Endodermal cell (in vitro differentiated cells): ENCODE measurements at regions not wholly inside any gene's neighbourhood (a gene's known extent, or its start where the extent isn't known, plus 50 kb on each side); places are given as distances from the start of the nearest gene placed in this dataset.

ENCODE experiments used
- DNase-seq: peaks from one replicate; pipeline ENCODE4 v3.0.0-alpha.2; 2017
- H3K27ac ChIP-seq: 2 replicates; pipeline ENCODE4 v1.5.1; 2013; ENCODE audit warnings: mild to moderate bottlenecking, low read depth, low read length, moderate library complexity
- H3K27me3 ChIP-seq: 2 replicates; pipeline ENCODE4 v1.6.1; 2013; ENCODE audit warnings: mild to moderate bottlenecking, low read length, moderate library complexity; ENCODE audit not compliant: insufficient read depth, control insufficient read depth, poor library complexity, severe bottlenecking
- H3K36me3 ChIP-seq: 2 replicates; pipeline ENCODE4 v1.7.0; 2013; ENCODE audit warnings: mild to moderate bottlenecking, low read length, moderate library complexity; ENCODE audit not compliant: control insufficient read depth, insufficient read depth
- H3K4me1 ChIP-seq: one replicate; pipeline ENCODE4 v1.7.0; 2013; ENCODE audit warnings: low read length; ENCODE audit not compliant: control insufficient read depth, insufficient read depth
- H3K4me3 ChIP-seq: 2 replicates; pipeline ENCODE4 v1.5.1; 2013; ENCODE audit warnings: mild to moderate bottlenecking, low read length, moderate library complexity
- H3K9ac ChIP-seq: 2 replicates; pipeline ENCODE4 v1.6.1; 2013; ENCODE audit warnings: mild to moderate bottlenecking, low read length, moderate library complexity; ENCODE audit not compliant: poor library complexity, severe bottlenecking; ENCODE audit errors: extremely low read depth
- H3K9me3 ChIP-seq: 2 replicates; pipeline ENCODE4 v1.6.1; 2013; ENCODE audit warnings: mild to moderate bottlenecking, low read length, moderate library complexity; ENCODE audit not compliant: control insufficient read depth
- H3K27ac Mint-ChIP-seq: 2 replicates; pipeline ENCODE4 v1.8.0; 2020; ENCODE audit warnings: mixed read lengths
- H3K27me3 Mint-ChIP-seq: 2 replicates; pipeline ENCODE4 v1.8.0; 2021; ENCODE audit warnings: mild to moderate bottlenecking, mixed read lengths; ENCODE audit not compliant: insufficient read depth
- H3K36me3 Mint-ChIP-seq: 2 replicates; pipeline ENCODE4 v1.8.0; 2020; ENCODE audit warnings: low read depth, mixed read lengths
- H3K4me1 Mint-ChIP-seq: 2 replicates; pipeline ENCODE4 v1.8.0; 2020; ENCODE audit warnings: mixed read lengths
- H3K4me3 Mint-ChIP-seq: 2 replicates; pipeline ENCODE4 v1.8.0; 2020; ENCODE audit warnings: mild to moderate bottlenecking, moderate library complexity, mixed read lengths
- H3K9me3 Mint-ChIP-seq: 2 replicates; pipeline ENCODE4 v1.8.0; 2020; ENCODE audit warnings: mild to moderate bottlenecking, mixed read lengths
- WGBS, 2 experiments: methylation state at CpG; one replicate each; pipeline versions ENCODE4 v1.1.5 to v1.1.7; 2013; ENCODE audit warnings: missing lambda C conversion rate in 2 of 2, mixed read lengths in 1 of 2; ENCODE audit not compliant: insufficient coverage in 1 of 2, insufficient read length in 1 of 2; 5-methylcytosine and 5-hydroxymethylcytosine counted together
- TF ChIP-seq, protein P1 (sequence below): fragments of 200-600 bp; sonication (generic); conservative IDR thresholded peaks from 2 replicates; pipeline ENCODE4 v1.5.0; 2021; ENCODE audit warnings: antibody characterized with exemption, mild to moderate bottlenecking

- peaks cover 10% of the 10 kb centered on the region for H3K9me3 ChIP-seq
- Mint-ChIP-seq H3K27ac (no peak overlapping the region), H3K9me3 (peaks cover 6% of the 10 kb centered on the region), H3K4me1 (peaks cover 28% of the 10 kb centered on the region), H3K4me3 (no peak overlapping the region), H3K36me3 (no peaks in the 10 kb centered on the region), H3K27me3 (peaks cover 8% of the 10 kb centered on the region)
- no peaks in the 10 kb centered on the region for H3K27me3 ChIP-seq
- H3K4me3 ChIP-seq: no peak overlapping the region
- H3K27ac ChIP-seq: no peak overlapping the region
- TF ChIP-seq, protein P1, sequence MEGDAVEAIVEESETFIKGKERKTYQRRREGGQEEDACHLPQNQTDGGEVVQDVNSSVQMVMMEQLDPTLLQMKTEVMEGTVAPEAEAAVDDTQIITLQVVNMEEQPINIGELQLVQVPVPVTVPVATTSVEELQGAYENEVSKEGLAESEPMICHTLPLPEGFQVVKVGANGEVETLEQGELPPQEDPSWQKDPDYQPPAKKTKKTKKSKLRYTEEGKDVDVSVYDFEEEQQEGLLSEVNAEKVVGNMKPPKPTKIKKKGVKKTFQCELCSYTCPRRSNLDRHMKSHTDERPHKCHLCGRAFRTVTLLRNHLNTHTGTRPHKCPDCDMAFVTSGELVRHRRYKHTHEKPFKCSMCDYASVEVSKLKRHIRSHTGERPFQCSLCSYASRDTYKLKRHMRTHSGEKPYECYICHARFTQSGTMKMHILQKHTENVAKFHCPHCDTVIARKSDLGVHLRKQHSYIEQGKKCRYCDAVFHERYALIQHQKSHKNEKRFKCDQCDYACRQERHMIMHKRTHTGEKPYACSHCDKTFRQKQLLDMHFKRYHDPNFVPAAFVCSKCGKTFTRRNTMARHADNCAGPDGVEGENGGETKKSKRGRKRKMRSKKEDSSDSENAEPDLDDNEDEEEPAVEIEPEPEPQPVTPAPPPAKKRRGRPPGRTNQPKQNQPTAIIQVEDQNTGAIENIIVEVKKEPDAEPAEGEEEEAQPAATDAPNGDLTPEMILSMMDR: no peak
- 97% methylated on average over 3 of the region's 3 CpGs; no CpG with 5 or more reads in 1 of the 2 experiments for WGBS, 2 experiments
- no peaks in the 10 kb centered on the region for H3K36me3 ChIP-seq
- no peak overlapping the region for H3K9ac ChIP-seq
- DNase-seq: no peak
- H3K4me1 ChIP-seq: peaks cover 8% of the 10 kb centered on the region
Observed at GRCh38 chr15:54987881-54988280, 208.9 kb downstream of the RSL24D1 start.

DNA sequence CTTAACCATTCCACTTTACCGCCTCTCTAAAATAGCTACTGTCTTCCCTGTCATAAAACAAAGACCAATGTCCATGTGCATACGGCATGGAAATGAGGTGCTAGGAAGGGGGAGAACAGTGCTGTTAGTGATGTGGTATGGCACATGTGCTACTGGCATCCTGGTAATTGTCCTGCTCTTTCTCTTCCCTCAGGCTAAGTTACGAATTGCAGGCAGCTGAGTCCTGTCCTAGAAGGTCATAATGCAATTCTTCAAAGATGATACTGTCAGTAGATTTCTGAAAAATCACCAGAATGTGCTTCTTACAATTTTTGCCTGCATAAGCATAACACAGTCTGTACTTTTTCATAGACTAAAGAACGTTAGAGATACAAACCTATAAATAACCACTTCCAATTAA lies 216.8 kb downstream of the RSL24D1 start:
- TF ChIP-seq, protein P1: peak; percentile 21
- Mint-ChIP-seq H3K9me3 (no peaks in the 10 kb centered on the region), H3K27ac (no peak overlapping the region), H3K36me3 (no peaks in the 10 kb centered on the region), H3K4me1 (no peaks in the 10 kb centered on the region), H3K4me3 (no peak overlapping the region), H3K27me3 (no peaks in the 10 kb centered on the region)
- no peaks in the 10 kb centered on the region for H3K4me1 ChIP-seq
- no peaks in the 10 kb centered on the region for H3K9me3 ChIP-seq
- H3K9ac ChIP-seq: no peak overlapping the region
- H3K4me3 ChIP-seq: no peak overlapping the region
- no peaks in the 10 kb centered on the region for H3K36me3 ChIP-seq
- H3K27ac ChIP-seq: no peak overlapping the region
- no peaks in the 10 kb centered on the region for H3K27me3 ChIP-seq
- no peak for DNase-seq
- WGBS, 2 experiments: 75 to 82% methylated on average over 2 to 4 of the region's 4 CpGs

DNA sequence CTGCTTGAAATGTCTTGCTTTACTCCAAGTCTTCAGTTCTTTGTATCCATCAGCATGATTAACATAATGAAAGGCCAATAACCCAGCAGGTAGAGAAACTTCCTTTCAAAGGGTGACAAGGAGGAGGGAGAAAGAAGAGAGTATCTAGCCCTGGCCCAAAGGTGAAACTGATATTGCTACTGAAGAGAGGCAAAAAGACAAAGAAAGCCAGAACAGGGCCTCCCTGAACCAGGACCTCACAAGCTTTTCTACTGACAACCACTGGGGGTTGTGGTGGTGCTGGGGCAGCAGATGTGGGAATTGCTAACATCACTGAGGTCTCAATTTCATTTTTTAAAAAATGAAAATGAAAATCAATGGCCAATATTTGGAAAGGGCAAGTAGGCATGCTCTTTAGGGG lies 234.1 kb downstream of the RSL24D1 start:
- H3K27ac Mint-ChIP-seq: no peak overlapping the region
- no peaks in the 10 kb centered on the region for H3K36me3 Mint-ChIP-seq
- DNase-seq: no peak
- no peak overlapping the region for H3K9ac ChIP-seq
- H3K4me1 ChIP-seq: no peaks in the 10 kb centered on the region
- no peaks in the 10 kb centered on the region for H3K4me1 Mint-ChIP-seq
- H3K27me3 Mint-ChIP-seq: no peaks in the 10 kb centered on the region
- H3K4me3 ChIP-seq: no peak overlapping the region
- H3K4me3 Mint-ChIP-seq: no peak overlapping the region
- no peak overlapping the region for H3K27ac ChIP-seq
- no peaks in the 10 kb centered on the region for H3K27me3 ChIP-seq
- peaks cover 28% of the 10 kb centered on the region for H3K9me3 Mint-ChIP-seq
- H3K36me3 ChIP-seq: no peaks in the 10 kb centered on the region
- H3K9me3 ChIP-seq: peaks cover 32% of the 10 kb centered on the region
- TF ChIP-seq, protein P1: peak; percentile 13
